ENCODE measurements at regions not wholly inside any gene's neighbourhood (a gene's known extent, or its start where the extent isn't known, plus 50 kb on each side); places are given as distances from the start of the nearest gene placed in this dataset.

DNA sequence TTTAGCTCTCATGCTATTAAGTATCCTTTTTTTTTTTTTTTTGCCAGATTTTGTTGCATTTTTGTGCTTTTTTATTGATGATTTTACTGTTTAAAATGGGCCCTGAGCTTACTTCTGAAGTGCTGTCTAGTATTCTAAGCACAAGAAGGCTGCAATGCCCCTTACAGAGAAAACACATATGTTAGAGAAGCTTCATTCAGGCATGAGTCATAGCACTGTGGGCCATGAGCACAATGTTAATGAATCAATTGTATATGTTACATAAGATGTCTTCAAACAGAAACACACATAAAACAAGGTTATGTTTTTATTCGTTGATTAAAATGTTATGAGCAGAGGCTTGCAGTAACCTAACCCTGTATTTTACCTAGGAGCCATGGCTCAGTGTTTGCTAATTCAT is 117.8 kb upstream of the C11orf87 start:
- DNase-seq (ENCODE audit: extremely low read depth in 1 of 4, low spot score in 3 of 4) (no peak), FAIRE-seq (no peak), ATAC-seq (no peak)
- Histone ChIP-seq H3K9me3 (replicated peaks; ENCODE audit: control insufficient read depth, insufficient read depth, low read depth, low read length) (no peaks in the 10 kb centered on the region), H3K27ac (ENCODE audit: extremely low read depth, low read depth, low read length) (no peak overlapping the region), H3K4me3 (no peak overlapping the region), H3K36me3 (ENCODE audit: control insufficient read depth, insufficient read depth, low read length) (no peaks in the 10 kb centered on the region), H3K27me3 (ENCODE audit: control insufficient read depth in 2 of 2, insufficient read depth in 2 of 2, low read length in 2 of 2) (no peaks in the 10 kb centered on the region), H4K20me1 (replicated peaks; ENCODE audit: control insufficient read depth, insufficient read depth, low read length) (no peaks in the 10 kb centered on the region), H3K9ac (ENCODE audit: insufficient read depth in 1 of 2, low read depth in 2 of 2, low read length in 2 of 2) (no peak overlapping the region), H3K9me1 (ENCODE audit: control insufficient read depth, insufficient read depth, low read length) (no peaks in the 10 kb centered on the region), H3K4me1 (replicated peaks in 1 of 2; ENCODE audit: control insufficient read depth in 2 of 2, insufficient read depth in 2 of 2, low read length in 2 of 2) (no peaks in the 10 kb centered on the region), H3K79me2 (ENCODE audit: control insufficient read depth, insufficient read depth, low read length) (no peaks in the 10 kb centered on the region), H3K4me2 (ENCODE audit: insufficient read depth, low read length) (no peak overlapping the region), H2AFZ (ENCODE audit: low read depth, low read length) (no peak overlapping the region)
- WGBS (ENCODE audit: insufficient coverage, low coverage, missing lambda C conversion rate), result 0% methylated on average over 1 of the region's 1 CpG
- BruUV-seq (replicated peaks), result no TSS peak
- in situ Hi-C loops (cut with MboI), result no loop called here
- TF ChIP-seq, protein P1, sequence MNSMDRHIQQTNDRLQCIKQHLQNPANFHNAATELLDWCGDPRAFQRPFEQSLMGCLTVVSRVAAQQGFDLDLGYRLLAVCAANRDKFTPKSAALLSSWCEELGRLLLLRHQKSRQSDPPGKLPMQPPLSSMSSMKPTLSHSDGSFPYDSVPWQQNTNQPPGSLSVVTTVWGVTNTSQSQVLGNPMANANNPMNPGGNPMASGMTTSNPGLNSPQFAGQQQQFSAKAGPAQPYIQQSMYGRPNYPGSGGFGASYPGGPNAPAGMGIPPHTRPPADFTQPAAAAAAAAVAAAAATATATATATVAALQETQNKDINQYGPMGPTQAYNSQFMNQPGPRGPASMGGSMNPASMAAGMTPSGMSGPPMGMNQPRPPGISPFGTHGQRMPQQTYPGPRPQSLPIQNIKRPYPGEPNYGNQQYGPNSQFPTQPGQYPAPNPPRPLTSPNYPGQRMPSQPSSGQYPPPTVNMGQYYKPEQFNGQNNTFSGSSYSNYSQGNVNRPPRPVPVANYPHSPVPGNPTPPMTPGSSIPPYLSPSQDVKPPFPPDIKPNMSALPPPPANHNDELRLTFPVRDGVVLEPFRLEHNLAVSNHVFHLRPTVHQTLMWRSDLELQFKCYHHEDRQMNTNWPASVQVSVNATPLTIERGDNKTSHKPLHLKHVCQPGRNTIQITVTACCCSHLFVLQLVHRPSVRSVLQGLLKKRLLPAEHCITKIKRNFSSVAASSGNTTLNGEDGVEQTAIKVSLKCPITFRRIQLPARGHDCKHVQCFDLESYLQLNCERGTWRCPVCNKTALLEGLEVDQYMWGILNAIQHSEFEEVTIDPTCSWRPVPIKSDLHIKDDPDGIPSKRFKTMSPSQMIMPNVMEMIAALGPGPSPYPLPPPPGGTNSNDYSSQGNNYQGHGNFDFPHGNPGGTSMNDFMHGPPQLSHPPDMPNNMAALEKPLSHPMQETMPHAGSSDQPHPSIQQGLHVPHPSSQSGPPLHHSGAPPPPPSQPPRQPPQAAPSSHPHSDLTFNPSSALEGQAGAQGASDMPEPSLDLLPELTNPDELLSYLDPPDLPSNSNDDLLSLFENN (IDR thresholded peaks at IDR 0.05; ENCODE audit: low read depth in 2 of 2, low read length in 2 of 2), result no peak
- TF ChIP-seq RB1 (IDR thresholded peaks at IDR 0.05; ENCODE audit: low read depth) (no peak), ADNP (tag; IDR thresholded peaks at IDR 0.05) (no peak), ZEB2 (IDR thresholded peaks at IDR 0.05) (no peak), CBFA2T3 (IDR thresholded peaks at IDR 0.05) (no peak), ZNF134 (CRISPR knock-in tag; conservative IDR thresholded peaks at IDR 0.05) (no peak), ZNF57 (CRISPR knock-in tag; IDR thresholded peaks at IDR 0.05) (no peak), KAT8 (IDR thresholded peaks at IDR 0.05; ENCODE audit: low read depth) (no peak), BRD9 (IDR thresholded peaks at IDR 0.05; ENCODE audit: low read depth, partially characterized antibody) (no peak)
- TF ChIP-seq, protein P2, sequence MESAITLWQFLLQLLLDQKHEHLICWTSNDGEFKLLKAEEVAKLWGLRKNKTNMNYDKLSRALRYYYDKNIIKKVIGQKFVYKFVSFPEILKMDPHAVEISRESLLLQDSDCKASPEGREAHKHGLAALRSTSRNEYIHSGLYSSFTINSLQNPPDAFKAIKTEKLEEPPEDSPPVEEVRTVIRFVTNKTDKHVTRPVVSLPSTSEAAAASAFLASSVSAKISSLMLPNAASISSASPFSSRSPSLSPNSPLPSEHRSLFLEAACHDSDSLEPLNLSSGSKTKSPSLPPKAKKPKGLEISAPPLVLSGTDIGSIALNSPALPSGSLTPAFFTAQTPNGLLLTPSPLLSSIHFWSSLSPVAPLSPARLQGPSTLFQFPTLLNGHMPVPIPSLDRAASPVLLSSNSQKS (CRISPR knock-in tag; IDR thresholded peaks at IDR 0.05), result no peak
- TF ChIP-seq, protein P3, sequence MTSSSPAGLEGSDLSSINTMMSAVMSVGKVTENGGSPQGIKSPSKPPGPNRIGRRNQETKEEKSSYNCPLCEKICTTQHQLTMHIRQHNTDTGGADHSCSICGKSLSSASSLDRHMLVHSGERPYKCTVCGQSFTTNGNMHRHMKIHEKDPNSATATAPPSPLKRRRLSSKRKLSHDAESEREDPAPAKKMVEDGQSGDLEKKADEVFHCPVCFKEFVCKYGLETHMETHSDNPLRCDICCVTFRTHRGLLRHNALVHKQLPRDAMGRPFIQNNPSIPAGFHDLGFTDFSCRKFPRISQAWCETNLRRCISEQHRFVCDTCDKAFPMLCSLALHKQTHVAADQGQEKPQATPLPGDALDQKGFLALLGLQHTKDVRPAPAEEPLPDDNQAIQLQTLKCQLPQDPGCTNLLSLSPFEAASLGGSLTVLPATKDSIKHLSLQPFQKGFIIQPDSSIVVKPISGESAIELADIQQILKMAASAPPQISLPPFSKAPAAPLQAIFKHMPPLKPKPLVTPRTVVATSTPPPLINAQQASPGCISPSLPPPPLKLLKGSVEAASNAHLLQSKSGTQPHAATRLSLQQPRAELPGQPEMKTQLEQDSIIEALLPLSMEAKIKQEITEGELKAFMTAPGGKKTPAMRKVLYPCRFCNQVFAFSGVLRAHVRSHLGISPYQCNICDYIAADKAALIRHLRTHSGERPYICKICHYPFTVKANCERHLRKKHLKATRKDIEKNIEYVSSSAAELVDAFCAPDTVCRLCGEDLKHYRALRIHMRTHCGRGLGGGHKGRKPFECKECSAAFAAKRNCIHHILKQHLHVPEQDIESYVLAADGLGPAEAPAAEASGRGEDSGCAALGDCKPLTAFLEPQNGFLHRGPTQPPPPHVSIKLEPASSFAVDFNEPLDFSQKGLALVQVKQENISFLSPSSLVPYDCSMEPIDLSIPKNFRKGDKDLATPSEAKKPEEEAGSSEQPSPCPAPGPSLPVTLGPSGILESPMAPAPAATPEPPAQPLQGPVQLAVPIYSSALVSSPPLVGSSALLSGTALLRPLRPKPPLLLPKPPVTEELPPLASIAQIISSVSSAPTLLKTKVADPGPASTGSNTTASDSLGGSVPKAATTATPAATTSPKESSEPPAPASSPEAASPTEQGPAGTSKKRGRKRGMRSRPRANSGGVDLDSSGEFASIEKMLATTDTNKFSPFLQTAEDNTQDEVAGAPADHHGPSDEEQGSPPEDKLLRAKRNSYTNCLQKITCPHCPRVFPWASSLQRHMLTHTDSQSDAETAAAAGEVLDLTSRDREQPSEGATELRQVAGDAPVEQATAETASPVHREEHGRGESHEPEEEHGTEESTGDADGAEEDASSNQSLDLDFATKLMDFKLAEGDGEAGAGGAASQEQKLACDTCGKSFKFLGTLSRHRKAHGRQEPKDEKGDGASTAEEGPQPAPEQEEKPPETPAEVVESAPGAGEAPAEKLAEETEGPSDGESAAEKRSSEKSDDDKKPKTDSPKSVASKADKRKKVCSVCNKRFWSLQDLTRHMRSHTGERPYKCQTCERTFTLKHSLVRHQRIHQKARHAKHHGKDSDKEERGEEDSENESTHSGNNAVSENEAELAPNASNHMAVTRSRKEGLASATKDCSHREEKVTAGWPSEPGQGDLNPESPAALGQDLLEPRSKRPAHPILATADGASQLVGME (CRISPR knock-in tag; IDR thresholded peaks at IDR 0.05), result no peak
- TF ChIP-seq, protein P4, sequence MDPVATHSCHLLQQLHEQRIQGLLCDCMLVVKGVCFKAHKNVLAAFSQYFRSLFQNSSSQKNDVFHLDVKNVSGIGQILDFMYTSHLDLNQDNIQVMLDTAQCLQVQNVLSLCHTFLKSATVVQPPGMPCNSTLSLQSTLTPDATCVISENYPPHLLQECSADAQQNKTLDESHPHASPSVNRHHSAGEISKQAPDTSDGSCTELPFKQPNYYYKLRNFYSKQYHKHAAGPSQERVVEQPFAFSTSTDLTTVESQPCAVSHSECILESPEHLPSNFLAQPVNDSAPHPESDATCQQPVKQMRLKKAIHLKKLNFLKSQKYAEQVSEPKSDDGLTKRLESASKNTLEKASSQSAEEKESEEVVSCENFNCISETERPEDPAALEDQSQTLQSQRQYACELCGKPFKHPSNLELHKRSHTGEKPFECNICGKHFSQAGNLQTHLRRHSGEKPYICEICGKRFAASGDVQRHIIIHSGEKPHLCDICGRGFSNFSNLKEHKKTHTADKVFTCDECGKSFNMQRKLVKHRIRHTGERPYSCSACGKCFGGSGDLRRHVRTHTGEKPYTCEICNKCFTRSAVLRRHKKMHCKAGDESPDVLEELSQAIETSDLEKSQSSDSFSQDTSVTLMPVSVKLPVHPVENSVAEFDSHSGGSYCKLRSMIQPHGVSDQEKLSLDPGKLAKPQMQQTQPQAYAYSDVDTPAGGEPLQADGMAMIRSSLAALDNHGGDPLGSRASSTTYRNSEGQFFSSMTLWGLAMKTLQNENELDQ (CRISPR knock-in tag; IDR thresholded peaks at IDR 0.05; ENCODE audit: borderline replicate concordance), result no peak
- intact Hi-C loops (cut with micrococcal nuclease), result no loop called here
- POLR2A ChIA-PET, result no interaction called here
- CTCF ChIA-PET (ENCODE audit: low intra/inter-chr PET ratio), result no interaction called here
